Colonic mucosa (tissue), 4 donors: ENCODE measurements at regions not wholly inside any gene's neighbourhood (a gene's known extent, or its start where the extent isn't known, plus 50 kb on each side); places are given as distances from the start of the nearest gene placed in this dataset.

Experiments
- DNase-seq: peaks from one replicate; pipeline ENCODE4 v3.0.0-alpha.2; 2020
- H3K27ac ChIP-seq: fragments of 200-600 bp; one replicate; pipeline ENCODE4 v1.8.0; 2021
- H3K27me3 ChIP-seq: fragments of 200-600 bp; one replicate; pipeline ENCODE4 v1.8.0; 2021
- H3K36me3 ChIP-seq: fragments of 200-600 bp; one replicate; pipeline ENCODE4 v1.8.0; 2021
- H3K4me1 ChIP-seq: fragments of 200-600 bp; one replicate; pipeline ENCODE4 v1.8.0; 2021; ENCODE audit warnings: mild to moderate bottlenecking
- H3K4me3 ChIP-seq: fragments of 200-600 bp; one replicate; pipeline ENCODE4 v1.8.0; 2021
- H3K9ac ChIP-seq, 2 donors: one replicate each; pipeline ENCODE4 v1.7.0; 2013; ENCODE audit warnings: control low read depth in 2 of 2, low read depth in 2 of 2, low read length in 2 of 2
- H3K9me3 ChIP-seq: fragments of 200-600 bp; one replicate; pipeline ENCODE4 v1.8.0; 2021
- CTCF ChIP-seq: fragments of 200-600 bp; IDR thresholded peaks from one replicate; pipeline ENCODE4 v1.8.0; 2022; ENCODE audit warnings: antibody characterized with exemption, mild to moderate bottlenecking
- intact Hi-C: fragments of 100-400 bp; cut with DNase I; formaldehyde crosslinking; loops from one replicate; pipeline ENCODE4 v1.14.1; 2022
- donor health status: healthy.
- donor health status: DM: no; HTN: no; CAD: no.
- donor health status: DM: no; HTN: no; CAD: no.

DNA sequence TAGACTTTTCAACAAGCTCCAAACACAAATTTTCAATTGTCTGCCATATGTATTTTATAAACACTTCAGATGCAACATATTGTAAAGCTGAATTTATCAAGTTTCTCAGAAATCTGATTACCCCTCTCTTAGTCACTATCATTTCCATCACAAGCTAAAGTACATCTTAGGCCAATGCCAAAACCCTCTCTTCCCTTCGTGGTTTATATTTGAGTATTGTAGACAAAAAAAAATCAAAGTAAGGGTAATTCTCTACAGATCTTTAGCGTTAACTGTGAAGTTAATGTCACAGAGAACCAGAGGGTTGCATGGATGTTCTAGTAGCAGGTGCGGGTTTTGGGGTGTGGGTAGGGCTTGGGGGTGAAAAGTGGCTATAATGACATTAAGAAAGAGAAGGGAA lies 387.7 kb upstream of the PTGER4 start:
- no peaks in the 10 kb centered on the region for H3K9me3 ChIP-seq
- no peak overlapping the region for H3K9ac ChIP-seq
- TF ChIP-seq CTCF: no peak
- H3K4me1 ChIP-seq: no peaks in the 10 kb centered on the region
- intact Hi-C loops: no loop called here
- no peak for DNase-seq
- H3K27ac ChIP-seq: no peak overlapping the region
- no peaks in the 10 kb centered on the region for H3K27me3 ChIP-seq
- H3K4me3 ChIP-seq: no peak overlapping the region
- H3K36me3 ChIP-seq: no peaks in the 10 kb centered on the region

DNA sequence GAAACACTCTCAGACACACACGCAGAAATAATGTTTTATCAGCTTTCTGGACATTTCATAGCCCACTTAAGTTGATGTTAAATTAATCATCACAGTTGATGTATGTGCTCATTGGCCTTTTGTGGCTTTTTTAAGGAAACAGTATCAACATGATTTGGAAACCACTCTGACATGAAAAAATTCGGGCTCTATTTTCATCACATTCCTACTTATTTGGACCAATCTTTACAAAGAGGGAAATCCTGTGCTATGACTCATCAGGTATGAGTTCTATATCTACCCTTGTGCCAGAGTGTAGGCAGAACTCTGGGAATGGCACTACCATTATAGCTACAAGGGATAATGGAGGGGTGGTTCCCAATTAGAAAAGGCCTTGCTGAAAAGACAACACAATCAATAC lies 388.4 kb upstream of the PTGER4 start:
- no peaks in the 10 kb centered on the region for H3K27me3 ChIP-seq
- H3K4me3 ChIP-seq: no peak overlapping the region
- no peak for TF ChIP-seq CTCF
- H3K9me3 ChIP-seq: no peaks in the 10 kb centered on the region
- H3K27ac ChIP-seq: no peak overlapping the region
- DNase-seq: no peak
- no peaks in the 10 kb centered on the region for H3K36me3 ChIP-seq
- H3K9ac ChIP-seq: no peak overlapping the region
- no peaks in the 10 kb centered on the region for H3K4me1 ChIP-seq
- intact Hi-C loops: no loop called here

- DNase-seq: no peak
- H3K9me3 ChIP-seq: no peaks in the 10 kb centered on the region
- intact Hi-C loops: no loop called here
- no peak overlapping the region for H3K4me3 ChIP-seq
- no peak overlapping the region for H3K9ac ChIP-seq
- no peaks in the 10 kb centered on the region for H3K27me3 ChIP-seq
- no peak overlapping the region for H3K27ac ChIP-seq
- no peak for TF ChIP-seq CTCF
- no peaks in the 10 kb centered on the region for H3K4me1 ChIP-seq
- H3K36me3 ChIP-seq: no peaks in the 10 kb centered on the region
Observed at GRCh38 chr5:40288800-40289485, 390.8 kb upstream of the PTGER4 start.

DNA sequence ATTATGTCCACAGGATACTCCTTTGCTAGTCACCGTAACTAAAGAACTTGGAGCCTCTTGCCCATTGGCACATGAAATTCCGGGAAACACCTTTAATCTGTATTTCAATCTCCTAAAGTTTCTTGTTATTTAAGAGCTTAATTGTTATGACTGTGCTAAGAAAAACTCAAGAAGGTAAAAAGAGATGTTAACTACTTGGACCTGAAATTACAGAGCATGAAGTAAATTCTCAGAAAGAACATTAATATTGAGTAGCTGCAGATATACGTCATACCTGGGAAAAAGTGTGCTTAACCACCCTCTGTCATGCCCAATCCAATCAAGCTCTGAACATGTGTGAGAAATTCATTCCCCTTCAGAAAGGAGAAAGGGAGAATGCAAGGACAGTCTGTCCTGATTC lies 394.9 kb upstream of the PTGER4 start:
- no peak for TF ChIP-seq CTCF
- no peak overlapping the region for H3K9ac ChIP-seq
- H3K27me3 ChIP-seq: no peaks in the 10 kb centered on the region
- H3K9me3 ChIP-seq: no peaks in the 10 kb centered on the region
- H3K27ac ChIP-seq: no peak overlapping the region
- intact Hi-C loops: no loop called here
- no peaks in the 10 kb centered on the region for H3K4me1 ChIP-seq
- H3K36me3 ChIP-seq: no peaks in the 10 kb centered on the region
- no peak for DNase-seq
- no peak overlapping the region for H3K4me3 ChIP-seq

- Histone ChIP-seq H3K4me1 (no peaks in the 10 kb centered on the region), H3K9me3 (no peaks in the 10 kb centered on the region), H3K4me3 (no peak overlapping the region), H3K36me3 (no peaks in the 10 kb centered on the region), H3K27me3 (no peaks in the 10 kb centered on the region), H3K27ac (no peak overlapping the region), H3K9ac (no peak overlapping the region)
- no peak for TF ChIP-seq CTCF
- intact Hi-C loops: no loop called here
- DNase-seq: no peak
Observed at GRCh38 chr5:40278881-40279280, 400.8 kb upstream of the PTGER4 start.
